ENCODE measurements at regions not wholly inside any gene's neighbourhood (a gene's known extent, or its start where the extent isn't known, plus 50 kb on each side); places are given as distances from the start of the nearest gene placed in this dataset.
"Not testable (repeated sequence)": the region's sequence is repeated elsewhere in the genome, so short reads cannot be mapped to it uniquely, and the experiment has no call there.

DNA sequence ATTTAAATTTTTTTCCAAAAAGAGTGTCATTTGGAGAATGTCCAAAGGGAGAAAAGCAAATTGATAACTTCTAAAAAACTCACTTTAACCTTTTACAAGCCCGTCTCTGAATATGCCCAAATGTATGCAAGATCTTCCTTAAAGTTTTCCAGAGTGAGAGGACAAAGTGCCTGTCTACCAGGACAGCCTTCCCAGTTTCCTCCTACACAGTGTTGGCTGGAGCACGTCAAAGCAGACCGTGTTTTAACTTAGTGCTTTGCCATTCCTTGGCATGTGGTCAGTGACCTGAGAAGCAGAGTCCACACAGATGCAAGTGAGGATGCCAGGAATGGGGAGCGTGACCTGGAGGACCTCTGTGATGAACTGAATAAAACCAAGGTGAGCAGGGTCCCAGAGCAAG, 245.7 kb downstream of the FAM43A start:
- DNase-seq, result no peak

DNA sequence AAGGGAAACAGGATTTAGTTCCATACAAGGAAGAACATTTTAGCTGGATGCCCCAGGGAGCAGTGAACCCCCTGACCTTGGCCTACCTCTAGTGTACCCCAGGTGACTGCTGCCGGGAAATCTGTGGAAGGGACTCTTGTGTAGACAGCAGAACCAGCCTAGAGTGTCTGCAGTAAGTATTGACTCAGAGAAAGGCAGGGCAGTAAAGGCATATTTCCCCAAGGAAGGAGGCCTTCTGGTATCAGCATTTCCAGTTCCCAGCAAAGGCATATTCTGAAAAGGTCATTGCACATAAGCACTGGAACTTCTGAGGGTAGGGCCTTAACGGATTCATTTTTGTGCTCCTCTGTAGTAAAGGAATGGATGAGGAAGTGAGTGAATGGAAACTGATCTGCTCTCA, 246.2 kb downstream of the FAM43A start:
- no peak for DNase-seq

DNA sequence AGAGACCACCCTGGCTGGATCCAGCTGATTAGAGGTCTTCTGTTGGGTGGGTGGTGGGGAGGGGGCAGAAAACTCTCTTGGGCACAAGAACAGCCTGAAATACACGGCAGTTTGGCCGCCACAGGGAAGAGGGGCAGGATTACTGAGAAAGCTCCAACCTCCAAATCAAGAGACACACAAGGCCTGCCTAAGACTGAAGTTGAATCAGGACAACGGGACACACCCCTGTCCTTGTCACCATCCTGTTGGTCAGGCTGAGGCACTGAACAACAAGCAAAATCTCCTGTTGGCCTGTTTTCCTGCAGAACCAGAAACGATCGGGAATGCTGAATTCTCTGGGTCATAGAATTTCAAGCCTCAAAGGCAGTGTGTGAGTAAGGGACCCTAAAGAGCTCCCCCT, 247.8 kb downstream of the FAM43A start:
- DNase-seq, result no peak

DNA sequence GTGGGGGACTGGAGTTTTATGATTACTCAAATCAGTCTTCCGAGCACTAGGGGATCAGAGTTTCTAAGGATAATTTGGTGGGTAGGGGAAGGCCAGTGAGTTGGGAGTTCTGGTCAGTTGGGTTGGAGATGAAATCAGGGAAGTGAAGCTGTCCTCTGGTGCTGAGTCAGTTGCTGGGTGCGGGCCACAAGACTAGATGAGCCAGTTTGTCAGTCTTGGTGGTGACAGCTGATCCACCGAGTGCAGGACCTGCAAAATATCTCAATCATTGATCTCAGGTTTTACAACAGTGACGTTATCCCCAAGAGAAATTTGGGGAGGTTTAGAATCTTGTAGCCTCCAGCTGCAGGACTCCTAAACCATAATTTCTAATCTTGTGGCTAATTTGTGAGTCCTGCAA, 249.4 kb downstream of the FAM43A start:
- DNase-seq, result no peak

DNA sequence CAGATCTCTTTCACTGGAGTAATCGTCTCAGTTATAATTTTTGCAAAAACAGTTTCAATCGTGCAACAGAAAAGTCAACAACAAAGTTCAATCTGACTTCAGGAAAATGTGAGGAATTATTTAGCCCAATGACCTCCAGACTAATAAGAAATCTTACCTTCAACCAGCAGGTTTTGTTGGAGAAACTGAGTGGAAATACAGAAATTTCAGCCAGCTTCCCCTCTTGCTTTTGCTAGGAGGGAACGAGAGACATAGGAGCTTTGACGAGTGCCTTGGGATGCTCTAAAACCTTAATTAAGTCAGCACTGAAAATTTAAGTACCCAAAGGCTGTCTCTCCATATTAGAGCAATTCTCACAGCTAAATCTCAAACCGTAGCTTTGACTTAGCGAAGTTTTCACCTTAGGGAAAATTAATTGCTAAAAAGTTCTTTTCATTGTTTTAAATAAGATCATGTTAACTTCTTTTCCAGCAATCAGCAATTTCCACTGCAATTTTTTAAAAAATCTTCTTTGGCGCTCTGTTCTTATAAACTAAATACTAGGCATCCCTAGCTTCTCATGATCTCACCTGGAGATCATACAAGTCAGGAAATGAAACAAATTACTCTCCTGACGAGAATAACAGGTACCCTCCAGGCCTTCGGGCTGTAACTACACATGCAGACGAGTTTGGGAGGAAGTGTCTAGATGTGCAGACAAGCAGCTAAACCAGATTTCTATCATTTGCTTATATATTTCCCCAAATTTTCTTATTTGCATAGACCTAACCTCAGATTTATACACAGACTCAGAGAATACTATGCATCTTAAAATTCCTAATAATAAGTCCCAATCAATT, 250.2 kb downstream of the FAM43A start:
- no peak for DNase-seq

DNA sequence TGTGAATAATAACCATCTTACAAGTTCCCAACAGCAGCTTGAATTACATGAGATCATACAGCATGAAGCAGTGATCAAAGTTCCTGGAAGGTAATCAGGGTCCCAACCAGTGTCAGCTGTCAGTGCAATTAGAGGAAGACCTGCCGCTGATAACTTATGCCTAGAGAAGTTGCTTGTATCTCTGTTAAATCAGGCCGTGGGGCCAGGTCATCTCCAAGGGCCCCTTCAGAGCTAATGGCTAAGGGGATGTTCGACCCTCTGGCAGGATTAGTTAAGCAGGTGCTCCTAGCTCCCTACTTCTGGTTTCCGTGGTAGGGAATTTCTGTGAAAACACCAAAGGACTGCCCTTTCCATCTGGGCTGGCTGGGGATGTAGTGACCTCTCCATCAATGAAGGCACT, 251.0 kb downstream of the FAM43A start:
- DNase-seq, result no peak

DNA sequence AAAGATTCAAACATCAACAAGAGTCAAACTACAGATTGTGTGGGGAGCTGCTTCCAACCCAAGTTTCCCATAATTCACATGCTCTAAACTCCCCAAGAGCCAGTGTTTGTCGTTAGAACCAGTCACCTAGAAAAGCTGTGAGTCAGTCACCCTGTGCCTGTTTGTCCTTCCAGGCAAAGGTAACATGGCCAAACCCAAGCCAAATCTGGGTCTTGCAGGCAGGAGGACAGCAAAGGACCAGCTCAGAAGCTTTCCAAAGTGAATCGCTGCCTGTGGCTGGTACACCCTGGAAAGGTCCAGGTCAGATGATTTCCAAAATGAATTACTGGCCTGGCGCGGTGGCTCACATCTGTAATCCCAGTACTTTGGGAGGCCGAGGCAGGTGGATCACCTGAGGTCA, 251.5 kb downstream of the FAM43A start:
- no peak for DNase-seq

DNA sequence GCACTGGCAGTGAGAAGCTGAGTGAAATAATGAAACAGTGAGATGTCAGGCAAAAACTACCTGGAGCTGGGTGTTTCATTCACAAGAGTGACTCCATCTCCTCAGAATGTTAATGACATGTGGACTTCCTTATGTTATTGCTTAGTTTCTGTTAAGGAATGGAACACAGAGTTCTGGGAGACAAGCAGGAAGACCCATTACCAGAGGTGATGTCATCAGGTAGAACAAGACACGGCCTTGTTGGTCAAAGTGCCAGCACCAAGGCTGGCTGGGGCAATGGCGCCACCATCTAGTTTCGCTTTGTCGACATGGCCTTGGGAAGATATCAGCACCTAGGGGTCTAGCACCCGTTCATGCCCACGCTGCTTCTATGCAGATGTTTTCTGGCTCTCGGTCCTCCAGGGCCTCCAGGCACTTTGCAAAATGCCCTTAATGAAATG, 252.2 kb downstream of the FAM43A start:
- no peak for DNase-seq

DNA sequence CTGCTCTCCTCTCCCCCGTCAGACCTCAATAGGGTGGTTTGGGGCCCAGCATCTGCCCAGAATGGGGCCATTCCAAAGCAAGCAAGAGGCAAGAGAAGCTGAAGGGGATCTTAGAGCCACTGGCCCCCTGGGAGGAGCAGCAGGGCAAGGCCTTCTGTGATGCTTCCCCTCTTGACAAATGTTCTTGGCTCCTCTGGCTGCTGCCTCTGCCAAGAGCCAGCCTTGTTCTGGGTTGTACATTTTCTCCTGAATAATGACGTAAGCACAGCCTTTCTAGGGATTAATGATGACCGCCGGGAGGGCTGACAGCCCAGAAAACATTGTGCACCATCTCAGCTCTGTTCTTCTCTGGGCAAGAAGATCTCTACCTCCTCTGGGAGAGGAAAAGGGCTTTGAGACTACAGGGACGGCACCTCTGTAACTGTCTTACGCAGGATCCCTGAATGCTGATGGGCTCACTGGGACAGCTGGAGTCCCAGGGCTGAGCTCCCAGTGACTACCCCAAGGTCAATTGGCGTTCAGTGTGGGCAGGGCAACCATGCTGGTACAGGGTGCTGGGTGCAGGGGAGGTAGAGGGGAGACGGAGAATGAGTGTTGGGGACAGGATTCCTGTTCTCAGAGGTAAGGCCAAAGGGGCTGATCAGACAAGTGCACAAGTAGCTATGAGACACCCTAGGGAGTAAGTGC, 253.3 kb downstream of the FAM43A start:
- no peak for DNase-seq

DNA sequence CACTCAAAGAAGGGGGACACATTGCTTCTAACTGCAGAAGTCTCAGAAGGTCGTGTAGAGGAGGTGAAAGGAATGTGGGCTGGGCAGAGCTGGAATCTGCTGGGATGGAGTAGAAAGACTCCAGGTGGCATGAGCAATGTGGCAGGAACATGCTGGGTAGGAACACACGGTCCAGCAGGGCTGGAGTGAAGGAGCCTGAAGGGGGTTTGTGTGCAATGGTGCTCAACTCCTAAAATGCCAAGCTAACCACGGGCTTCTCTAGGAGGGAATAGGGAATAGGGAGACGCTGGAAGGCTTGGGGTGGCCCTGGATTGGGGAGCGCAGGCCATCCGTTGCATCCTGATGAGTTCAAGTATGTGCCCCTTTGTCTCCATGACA, 253.8 kb downstream of the FAM43A start:
- DNase-seq, result no peak

DNA sequence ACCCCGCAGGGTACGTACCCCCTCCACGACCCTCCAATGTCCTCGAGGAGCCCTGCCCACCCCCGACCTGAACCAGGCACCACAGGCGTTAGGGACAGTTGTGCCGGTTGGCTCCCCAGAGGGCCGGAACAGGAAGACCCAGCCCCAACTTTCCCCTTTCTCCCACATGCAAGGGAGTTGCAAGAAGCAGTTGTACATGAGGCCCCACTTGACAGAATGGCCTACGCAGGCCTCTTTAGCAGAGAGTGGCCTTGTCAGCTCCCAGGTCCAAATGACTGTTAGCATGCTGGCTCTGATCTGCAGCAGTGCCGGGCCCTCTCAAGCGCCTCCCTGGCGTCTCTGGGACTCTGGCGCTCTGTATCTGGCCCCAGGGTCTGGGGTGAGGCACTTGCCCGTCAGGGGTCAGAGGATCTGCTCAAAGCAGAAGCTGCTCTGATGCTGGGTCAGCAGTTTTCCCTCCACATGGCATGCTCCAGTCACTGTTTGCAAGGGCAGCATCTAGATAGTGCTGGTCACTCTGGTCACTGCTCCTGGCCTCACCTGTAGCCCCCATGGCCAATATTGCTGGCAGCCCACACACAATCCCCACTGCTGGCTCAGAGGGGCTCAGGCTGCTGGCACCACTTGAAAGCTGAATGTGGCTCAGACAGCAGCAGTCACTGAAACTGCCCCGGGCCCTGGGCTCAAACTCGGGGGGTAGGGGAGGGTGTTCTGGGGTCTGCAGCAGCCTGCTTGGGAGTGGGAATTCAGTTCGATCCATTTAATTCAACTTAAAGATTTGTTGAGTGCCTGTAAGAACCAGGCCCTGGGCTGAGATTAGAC, 254.5 kb downstream of the FAM43A start:
- DNase-seq, result no peak

DNA sequence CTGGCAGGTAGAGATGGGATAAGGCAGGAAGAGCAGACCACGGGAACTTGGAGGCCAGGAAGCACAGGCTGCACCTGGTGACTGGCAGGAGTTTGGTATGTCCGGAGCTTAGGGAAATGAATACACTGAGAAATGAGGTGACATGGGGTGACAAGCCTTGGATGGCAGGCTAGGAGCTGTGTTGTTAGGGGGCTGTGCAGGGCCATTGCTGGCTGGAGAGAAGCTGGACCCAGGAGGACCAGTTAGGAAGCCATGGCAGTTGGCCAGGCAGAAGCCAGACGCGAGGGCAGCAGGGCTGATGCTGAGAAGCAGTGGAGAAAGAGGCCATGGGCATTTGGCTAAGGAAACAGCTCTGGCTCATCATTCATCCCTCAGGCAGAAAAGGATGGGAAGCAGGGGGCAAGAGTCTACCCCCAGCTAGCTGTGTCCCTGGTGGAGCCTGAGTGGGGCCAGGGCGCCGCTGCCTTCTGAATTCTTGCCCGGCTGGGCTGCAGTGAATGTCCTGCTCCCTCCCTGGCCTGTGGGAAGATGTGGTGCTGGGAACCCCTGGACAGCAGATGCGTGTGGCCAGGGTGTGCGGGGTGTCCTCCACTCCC, 255.8 kb downstream of the FAM43A start:
- no peak for DNase-seq

DNA sequence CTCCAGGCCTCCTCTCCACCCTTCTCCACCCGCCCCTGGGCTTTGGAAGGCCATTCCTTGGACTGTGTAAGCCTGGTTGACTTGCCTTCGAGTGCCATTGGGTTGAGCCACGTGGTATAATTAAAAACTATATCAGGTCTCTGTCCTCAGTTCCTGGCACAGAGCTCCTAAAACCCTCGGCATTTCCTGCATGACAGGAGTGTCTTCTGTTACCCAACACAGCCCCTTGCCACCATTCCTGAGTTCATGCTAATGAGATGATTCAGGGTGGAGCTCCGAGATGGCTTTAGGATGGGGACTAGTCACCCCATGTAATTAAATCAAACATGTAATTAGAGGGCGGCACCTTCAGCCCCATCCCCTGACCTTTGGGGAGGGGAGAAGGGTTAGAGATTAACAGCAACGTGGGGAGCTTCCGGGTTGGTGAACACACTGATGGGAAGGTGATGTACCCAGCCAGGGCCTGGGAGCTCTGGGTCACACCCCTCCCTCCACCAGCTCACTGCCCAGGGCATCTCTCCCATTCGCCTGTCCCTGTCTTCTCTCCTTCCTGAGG, 256.4 kb downstream of the FAM43A start:
- no peak for DNase-seq

DNA sequence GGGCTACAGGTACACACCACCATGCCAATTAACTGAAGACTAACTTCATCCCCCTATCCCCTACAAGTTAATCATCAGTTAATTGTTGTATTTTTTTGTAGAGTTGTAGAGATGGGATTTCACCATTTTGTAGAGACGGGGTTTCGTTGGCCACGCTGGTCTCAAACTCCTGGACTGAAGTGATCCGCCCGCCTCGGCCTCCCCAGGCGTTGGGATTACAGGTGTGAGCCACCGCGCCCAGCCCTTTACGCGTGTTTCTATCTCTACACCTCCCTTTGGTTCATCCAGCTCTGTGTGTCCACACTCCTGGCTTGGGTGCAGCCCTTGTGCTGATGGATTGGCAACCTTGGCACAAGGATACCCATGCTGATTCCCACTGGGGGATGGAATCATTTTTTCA, 258.8 kb downstream of the FAM43A start:
- DNase-seq, result no peak

DNA sequence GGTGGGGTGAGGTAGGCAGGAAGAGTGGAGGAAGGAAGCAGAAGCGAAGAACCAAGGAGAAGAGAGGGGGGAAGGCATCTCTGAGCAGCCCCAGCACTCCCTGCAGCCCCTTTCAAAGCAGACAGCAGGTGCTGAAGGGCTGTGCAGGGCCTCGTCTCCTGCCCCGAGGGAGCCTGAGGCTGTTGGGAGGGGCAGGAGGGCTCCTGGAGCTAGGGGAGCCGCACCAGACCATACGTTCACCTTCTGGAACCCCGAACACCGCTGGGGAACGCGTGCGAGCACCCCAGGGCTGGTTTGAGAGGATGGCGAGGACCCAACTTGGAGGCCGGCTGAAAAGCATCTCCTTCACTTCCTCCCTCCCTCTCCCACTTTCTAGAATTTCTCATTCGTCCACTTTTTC, 259.8 kb downstream of the FAM43A start:
- no peak for DNase-seq

DNA sequence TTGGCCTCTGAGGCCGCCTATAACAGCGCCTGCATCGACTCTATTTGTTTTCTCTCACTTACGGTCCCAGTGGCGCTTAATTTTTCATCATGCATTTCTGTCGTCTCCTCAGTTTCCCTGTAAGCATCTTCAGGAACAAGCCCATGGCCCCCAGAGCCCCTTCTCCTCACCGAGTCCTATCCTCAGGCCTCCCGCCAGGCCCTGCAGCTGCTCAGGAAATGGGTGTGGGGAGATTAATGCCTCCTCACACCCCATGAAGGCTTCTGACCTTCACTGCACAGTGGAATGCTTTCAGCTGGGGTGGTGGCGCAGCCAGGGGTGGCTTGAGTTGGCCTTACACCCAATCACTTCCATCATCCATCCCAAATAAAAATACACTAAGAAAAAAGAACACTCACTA, 260.4 kb downstream of the FAM43A start:
- no peak for DNase-seq

DNA sequence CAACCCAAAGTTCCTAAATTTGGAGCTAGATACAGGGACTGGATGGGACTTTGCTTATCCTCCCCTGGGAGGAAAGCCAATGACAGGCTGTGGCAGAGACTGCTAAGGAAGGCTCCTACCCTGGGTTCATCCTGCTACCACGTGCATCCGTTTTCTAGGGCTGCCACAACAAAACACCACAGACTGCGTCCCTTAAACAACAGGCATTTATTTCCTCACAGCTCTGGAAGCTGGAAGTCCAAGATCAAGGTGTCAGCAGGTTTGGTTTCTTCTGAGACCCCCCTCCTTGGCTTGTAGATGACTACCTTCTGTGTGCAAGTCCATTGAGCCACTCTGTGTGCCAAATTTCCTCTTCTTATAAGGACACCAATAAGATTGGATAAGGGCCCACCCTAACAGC, 263.9 kb downstream of the FAM43A start:
- DNase-seq, result no peak

DNA sequence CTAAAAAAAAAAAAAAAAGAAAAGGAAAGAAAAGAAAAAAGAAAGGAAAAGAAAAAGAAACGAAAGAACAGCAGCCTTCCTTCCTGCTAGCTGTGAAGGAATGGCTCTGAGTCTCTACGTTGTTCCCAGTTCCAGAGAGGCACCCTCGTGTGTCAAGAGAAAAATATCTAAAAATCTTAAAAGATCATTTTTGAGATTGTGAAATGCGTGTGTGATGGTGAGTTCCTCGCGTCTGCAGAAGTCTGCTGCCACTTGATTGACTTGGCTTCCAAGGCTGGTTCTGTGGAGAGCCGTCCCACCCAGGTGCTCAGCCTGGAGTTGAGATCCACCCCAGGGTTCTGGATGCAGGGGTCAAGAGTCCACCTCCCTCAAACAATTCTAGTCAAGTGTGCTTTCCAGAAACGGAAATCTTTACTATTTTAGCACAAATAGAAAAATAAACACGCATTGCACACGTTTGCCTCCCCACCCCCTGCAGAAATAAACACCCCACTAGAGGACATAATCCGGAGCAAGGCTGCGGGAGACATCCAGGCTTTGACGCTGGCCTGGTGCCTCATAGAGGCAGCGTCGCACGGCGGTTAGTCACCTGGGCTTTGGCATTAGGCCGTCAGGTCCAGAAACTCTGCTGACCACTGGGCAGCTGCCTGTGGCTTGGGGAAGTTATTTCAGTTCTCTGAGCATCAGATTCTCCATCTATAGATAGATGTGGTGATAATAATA, 265.4 kb downstream of the FAM43A start:
- DNase-seq, result no peak

DNA sequence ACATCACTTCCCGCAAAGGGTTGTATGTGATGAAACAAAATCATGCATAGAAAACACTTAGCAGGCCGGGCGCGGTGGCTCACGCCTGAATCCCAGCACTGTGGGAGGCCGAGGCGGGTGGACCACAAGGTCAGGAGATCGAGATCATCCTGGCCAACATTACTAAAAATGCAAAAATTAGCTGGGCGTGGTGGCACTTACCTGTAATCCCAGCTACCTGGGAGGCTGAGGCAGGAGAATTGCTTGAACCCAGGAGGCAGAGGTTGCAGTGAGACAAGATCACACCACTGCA, 265.9 kb downstream of the FAM43A start:
- not testable (repeated sequence) for DNase-seq

DNA sequence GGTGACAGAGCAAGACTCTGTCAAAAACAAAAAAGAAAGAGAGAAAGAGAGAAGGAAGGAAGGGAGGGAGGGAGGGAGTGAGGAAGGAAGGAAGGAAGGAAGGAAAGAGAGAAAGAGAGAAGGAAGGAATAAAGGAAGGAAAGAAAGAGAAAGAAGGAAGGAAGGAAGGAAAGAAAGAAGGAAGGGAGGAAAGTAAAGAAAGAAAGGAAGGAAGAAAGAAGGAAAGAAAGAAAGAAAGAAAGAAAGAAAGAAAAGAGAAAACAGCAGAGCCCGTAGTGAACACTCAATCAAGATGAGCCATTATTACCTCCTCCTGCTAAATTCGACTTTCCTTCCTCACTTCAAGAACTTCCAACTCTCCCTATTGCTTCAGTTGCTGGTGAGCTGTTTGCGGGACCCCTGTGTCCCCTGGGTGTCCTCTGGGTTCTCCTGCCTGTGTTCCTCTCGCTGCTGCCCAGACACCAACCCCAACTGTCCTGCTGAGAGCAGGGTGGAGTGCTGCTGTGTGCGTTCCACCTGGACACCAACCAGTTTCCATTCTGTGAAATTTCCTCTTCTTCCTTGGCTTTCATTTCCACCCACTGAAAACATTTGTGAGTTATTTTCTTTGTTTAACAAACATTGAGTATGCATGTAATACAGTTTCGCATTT, 266.4 kb downstream of the FAM43A start:
- no peak for DNase-seq

DNA sequence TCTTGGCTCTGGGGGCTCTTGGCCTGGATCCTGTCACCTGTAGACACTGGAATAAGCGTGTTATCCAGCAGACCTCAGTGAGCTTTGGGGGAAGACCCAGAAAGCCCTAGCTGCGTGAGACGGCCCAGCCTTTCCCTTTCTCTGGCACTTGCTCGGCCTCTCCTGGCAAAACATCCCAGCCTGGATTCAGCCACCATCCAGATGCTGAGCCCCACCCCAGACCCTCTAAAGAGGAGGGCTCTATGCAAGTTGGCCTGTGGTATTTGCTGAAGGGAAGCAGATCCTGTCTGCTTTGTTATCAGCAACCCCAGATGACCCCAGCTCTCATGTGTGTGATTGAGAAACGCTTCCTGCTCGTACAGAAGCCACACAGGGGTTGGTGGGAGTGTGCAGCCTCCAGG, 267.2 kb downstream of the FAM43A start:
- peak; percentile 11 for DNase-seq

DNA sequence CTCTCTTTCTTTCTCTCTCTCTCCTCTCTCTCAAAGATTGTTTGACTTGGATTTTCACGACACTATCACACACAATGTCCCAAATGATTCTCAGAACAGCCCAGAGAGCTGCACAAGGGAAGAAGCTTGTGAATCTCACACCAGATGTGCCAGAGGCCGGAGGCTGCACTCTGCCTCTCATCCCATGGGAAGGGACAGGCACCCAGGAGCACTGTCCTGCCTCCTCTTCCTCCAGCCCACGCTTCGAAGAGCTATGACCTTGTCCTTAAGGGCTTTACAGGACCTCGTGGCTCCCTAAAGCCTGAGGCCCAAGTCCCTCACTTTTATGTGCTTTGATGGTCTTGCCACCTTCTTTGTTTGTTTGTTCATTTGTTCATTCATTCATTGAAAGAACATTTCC, 267.6 kb downstream of the FAM43A start:
- DNase-seq, result no peak

All from OCI-M1 (cell line).